NCI-H82 treated with DMSO at 0.1 percent for 48 hours (cell line): ENCODE measurements at regions not wholly inside any gene's neighbourhood (a gene's known extent, or its start where the extent isn't known, plus 50 kb on each side); places are given as distances from the start of the nearest gene placed in this dataset.
"Not testable (repeated sequence)": the region's sequence is repeated elsewhere in the genome, so short reads cannot be mapped to it uniquely, and the experiment has no call there.

Source experiments
- DNase-seq: peaks from one replicate; lab custom pipeline; 2025; ENCODE audit not compliant: unreplicated experiment; lab: John Stamatoyannopoulos, UW

DNA sequence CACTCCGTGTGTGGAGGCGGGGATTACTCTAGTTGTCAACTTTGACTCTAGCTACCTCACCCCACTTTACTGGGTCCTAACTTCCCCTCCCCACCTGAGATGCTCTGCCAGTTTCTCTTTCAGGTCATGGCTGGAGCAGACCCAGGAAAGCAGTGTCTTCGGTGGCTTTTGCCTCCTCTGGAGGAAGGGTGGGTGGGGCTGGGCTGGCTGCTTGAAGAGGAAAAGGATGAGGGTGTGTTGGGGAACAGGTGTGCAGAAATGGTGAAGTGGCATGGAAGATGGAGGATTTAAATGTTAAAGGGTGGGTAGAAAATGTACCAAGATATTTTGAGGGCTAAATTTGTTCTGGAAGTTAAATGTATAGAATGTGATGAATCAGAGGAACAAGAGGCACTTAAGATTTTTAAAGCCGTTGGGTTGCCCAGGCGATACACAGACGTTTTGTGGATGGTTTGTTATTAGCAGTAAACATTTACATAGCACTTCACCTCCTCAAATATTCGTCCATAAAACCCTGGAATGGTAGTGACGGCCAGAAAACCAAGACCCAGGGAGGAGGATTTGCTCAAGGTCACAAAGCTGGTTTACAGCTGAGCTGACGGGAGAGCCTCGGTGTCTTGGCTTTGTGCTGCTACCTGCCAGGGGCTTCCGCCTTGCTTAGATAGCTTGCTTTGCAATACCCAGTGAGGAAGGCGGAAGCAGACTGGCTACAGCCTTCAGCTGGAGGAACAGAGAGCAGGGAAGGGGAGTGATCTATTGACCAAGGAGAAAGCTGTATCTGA is 72.2 kb upstream of the PRMT8 start:
- DNase-seq: no peak

DNA sequence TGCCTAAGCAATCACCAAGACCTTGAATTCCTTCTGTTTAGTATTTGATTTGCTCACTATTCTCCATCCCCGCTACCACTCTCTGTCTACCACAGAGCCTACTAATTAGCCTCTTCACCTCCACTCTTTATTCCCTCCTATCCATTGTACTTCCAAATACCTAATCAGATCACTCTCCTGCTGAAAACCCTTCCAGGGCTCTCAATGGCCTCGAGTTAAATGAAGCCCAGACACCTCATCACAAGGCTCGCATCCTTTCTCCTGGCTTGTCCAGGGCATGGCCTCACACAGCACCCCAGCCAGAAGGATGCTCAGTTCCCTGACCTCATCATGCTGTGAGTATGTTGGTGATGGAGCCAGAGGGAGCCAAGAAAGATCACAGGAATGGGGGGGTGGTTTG is 71.4 kb upstream of the PRMT8 start:
- DNase-seq: no peak

DNA sequence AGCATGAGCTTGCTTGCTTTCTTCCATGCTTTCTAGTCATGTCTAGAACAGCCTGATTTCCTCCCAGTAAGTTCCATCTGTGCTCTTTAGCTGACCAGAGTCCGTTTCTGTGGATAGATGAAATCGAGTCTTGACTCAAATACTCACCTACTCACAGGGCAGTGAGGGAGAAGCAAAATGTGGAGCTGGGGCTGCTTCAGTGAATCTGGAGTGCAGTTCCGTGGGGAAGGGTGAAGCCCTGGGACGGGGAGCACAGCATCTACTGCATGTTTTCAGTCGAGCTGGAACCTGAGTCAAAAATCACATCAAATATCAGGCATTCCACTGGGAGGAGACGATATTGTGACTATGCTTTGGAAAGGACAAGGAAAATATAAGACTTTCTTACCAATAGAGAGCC is 70.3 kb upstream of the PRMT8 start:
- no peak for DNase-seq

DNA sequence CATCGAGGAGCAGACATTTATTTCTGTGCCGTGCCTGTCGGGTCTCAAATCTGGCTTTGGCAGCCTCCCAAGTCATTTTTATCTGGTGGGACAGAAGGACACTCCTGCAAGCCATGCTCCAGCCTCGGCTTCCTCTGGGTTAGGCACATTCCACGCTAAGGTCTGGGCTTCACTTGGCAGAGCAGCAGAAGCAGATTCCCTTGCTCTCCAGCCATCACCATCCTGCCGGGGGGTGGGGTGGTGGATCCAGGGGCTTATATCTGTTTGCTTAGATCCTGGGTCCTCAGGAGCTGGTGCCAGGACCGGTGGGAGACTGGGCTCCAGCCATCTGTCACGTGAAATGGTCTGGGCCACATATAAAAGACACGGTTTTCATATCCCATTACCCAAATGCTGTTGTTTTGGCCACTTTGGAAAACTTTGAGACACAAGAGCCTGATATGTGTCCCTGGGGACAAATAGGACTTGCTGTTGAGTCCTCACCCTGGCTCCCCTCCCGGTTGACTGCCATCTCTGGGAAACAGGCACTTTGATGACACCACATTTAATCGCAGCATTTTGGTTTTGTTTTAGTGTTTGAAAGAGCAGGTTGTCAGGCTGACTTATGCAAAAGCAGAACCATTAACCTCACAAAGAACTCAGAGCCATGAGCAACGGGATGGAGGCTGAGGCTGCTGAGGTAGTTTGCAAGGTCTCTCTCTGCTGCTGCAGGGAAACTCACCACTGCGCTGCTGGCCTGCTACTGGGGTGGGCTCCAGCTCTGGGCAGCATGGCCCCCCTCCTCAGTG is 69.6 kb upstream of the PRMT8 start:
- DNase-seq: no peak

DNA sequence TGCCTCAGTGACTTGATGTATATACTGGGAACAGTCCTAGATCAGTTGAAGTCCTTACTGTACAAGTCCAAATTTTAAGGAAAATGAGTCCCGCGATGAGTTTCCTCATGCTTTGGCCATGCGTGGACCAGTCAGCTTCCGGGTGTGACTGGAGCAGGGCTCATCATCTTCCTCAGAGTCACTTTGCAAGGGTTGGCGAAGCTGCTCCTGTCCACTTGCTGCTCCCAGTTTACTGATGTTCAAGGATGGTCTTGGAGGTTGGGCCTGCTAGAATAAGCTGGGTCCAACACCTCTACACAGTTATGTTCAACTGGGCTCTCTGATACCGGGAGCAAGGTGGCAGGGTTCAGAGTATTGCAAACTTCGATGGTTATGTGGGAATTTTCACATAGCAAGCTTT is 66.2 kb upstream of the PRMT8 start:
- not testable (repeated sequence) for DNase-seq

DNA sequence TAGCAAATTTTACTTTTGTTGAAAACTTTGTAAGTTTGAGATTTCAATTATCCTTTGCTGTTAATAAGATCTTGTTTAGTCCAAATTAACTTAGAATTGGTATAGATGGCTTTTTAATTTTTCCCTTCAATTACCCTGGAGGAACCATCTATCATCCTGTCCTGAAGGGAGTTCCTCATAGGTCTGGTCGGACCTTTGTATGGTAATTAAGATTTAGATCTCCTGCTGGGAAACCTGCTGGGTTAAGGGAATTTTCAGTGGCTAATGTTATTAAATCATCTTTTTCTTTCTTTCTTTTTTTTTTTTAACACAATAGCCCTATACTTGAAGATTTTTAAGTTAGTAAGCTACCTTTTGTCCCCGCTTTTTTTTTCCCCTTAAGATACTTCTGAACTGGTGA is 63.0 kb upstream of the PRMT8 start:
- DNase-seq: no peak

DNA sequence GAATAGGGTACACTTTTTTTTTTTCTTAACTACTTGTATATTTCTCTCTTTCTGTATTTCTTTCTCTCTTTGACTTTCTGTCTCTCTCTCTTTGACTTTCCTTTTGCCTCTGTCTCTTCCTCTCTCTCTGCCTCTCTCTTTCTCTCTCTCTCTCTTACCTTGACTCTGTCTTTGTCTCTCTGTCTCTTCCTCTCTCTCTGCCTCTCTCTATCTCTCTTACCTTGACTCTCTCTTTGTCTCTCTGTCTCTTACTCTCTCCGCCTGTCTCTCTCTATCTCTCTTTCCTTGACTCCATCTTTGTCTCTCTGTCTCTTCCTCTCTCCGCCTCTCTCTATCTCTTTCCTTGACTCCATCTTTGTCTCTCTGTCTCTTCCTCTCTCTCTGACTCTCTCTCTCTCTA is 62.4 kb upstream of the PRMT8 start:
- DNase-seq: no peak

DNA sequence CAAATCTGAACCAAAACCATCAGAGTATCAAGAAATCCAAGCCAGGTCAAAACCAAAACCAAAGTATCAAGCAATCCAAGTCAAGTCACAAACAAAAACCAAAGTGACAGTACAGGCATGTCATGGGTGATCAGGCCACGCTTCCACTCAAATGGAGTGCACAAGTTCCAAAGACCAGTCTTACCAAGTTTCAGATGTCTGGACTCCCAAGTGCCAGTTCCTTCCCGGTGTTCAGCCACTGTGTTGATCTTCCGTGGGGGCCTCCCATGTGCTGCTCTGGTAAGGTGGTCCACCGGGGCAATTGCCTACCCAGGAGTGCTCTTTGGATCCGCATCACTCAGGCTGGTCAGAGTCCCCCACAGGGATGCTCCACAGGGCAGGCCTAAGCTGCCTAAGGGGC is 61.5 kb upstream of the PRMT8 start:
- not testable (repeated sequence) for DNase-seq

DNA sequence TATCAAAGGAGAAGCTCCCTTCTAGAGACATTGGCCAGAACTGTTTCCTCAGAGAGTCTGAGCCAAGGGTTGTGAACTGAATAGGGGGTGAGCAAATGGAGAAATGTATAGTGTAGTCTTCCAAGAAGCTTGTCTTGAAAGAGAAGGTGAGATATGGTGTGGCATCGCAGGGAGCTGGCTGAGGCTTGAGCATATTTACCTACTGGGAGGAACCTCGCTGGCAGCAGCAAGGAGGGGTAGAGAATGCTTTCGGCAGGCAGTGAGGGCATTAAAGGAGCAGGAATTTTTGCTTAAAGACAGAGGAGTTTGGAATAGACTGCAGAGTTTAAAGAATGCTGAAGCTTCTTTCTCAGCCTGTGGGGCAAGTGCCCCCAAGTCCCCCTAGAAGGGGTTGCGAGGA is 59.3 kb upstream of the PRMT8 start:
- DNase-seq: no peak

DNA sequence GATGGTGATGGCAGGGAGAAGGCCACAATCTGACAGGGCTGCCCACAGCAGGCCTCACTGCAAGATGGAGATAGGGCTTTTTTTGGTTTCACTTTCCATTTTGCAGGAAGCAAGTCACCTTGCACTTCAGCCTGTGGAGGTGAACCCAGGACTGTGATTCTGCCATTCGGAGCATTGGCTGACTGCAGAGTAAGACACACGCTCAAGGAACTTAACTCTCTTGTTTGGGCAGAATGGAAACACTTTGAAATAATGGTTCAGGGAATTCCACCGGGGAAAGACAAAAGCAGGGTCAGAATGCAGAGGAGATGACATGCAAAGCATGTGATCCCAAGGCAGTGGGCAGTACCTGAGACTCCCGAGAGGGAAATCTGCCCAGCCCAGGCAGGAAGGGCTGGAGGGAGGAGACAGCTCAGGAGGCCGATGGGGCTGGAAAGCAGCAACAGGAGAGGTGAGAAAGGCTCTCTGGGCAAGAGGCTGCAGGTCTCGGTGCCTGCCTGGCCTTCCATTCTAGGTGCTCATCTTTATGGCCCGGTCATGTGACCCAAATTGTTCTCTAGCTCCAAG is 58.7 kb upstream of the PRMT8 start:
- DNase-seq: no peak

DNA sequence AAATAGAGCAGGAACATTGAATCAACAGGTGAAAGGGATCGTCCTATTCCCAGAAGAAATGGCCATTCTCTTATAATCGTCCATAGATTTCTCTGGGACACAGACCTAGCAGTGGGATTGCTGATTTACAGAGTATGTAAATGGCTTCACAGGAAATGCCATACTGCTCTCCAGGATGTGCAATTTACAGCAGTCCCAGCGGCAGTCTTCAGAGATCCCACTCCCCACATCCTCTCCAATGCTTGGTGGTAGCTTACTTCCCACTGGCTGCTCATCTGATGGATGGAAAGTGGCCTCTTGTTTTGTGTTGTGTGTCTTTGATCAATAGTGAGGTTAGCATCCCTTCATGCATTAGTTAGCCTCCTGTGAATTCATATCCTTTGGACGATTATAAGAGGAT is 58.1 kb upstream of the PRMT8 start:
- no peak for DNase-seq

DNA sequence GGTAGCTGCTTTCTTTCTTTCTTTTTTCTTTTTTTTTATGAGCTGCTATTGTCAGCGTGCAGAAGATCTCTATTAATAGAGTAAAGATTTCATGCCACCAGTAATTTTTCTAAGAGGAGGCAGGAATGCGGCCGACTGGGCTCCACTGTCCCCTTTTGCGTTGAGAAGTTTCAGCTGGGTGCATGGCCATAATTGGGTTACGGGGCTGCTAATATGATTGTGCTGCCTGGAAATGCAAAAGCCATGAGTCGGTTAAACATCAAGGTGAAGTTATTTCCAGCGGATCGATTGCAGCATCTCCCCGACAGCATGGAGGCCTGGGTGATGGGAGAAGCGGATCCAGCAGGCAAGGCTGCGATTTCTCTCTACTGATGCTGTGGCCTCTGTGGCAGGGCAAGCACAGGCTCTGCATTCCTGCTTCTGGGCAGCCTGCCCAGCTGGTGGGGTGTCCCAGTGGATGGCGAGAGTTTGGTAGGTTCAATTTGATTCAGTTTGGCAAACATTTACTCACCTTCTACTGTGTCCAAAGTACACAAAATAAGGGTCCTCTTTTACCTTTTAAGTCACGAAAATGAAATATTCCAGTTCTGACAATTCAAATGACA is 54.4 kb upstream of the PRMT8 start:
- DNase-seq: peak; percentile 21

DNA sequence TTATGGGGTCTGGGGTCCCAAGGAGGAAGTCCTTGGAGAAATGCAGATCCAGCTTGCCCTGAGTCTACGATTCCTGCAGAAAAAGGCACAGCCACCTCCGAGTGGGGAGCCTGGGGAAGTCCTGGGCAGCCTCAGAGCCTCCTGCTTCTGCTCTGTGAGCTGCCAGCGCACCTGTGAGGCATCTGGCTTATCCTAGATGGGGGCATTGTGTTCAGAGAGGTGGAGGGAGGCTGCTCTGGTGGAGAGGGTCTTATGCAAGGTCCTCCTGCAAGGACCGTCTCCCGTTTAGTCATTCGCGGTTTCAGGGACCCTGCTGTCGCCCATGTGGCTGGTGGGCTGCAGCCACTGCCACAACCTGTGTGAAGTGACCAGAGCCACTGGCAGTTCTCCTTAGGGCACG is 53.0 kb upstream of the PRMT8 start:
- DNase-seq: no peak

DNA sequence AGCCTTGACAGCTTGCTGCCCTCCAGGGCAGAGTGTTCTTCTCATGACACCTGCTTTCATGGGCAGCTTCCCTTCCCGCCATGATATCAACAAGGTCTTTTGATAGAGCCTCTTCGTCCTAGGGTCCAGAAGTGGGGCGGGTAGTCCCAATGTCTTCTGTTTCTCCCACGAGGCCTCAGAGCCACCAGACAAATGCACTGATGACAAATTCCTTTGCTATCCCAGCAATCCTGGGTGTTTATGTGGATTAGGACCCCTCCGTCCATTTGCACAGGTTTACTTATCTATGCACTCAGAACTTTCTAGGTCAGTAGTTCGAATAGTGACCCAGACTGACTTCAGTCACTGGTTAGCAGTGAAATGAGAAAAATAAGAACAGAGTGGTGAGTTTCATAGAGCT is 52.6 kb upstream of the PRMT8 start:
- DNase-seq: no peak
